Heart left ventricle (tissue), 13 donors: ENCODE measurements at regions not wholly inside any gene's neighbourhood (a gene's known extent, or its start where the extent isn't known, plus 50 kb on each side); places are given as distances from the start of the nearest gene placed in this dataset.

ENCODE experiments used
- POLR2A ChIP-seq, 2 donors: fragments of 450-650 bp; IDR thresholded peaks; one replicate each; pipeline ENCODE4 v1.6.1; 2017; ENCODE audit warnings: antibody characterized with exemption in 2 of 2, mild to moderate bottlenecking in 2 of 2, moderate library complexity in 2 of 2
- TF ChIP-seq, protein P1 (sequence below), 12 donors: fragments of 200-600 bp; sonication (generic) in 4 of 12; IDR thresholded peaks; one replicate each; pipeline versions ENCODE4 v1.5.0 to v1.8.0; 2018 to 2022; ENCODE audit warnings: antibody characterized with exemption in 12 of 12, mild to moderate bottlenecking in 5 of 12
- donor health status: ischemic (EF 13 %, LVEDD 7.1; RV severe dilation, severe dysfunction).
- donor health status: DM: no; HTN: yes; CAD: no.
- donor health status: DM: no; HTN: no; CAD: no.
- donor health status: ischemic (EF 25% LVEDD 6.9; RV normal size, moderate dysfunction).
- donor health status: ischemic (EF 25% LVEDD 5.7; RV mildly dilated, moderate dysfunction).
- donor health status: ischemic (EF 35%, LVEDD 5.7; RV mildly dilated, moderate dysfunction).
- donor health status: nonischemic (EF 11% LVEDD 7.7; RV severe dilation, severe dysfunction).
- donor health status: DM: yes; HTN: yes; CAD: no.
- donor health status: PGD.
- donor health status: ischemic (EF 29% LVEDD 5.4; RV normal size, mild dysfunction).
- donor health status: nonischemic (EF 23%, LVEDD 6.1; RV moderate dilation, normal function).

GRCh38 chr14:25508845-25509244 is 458.9 kb upstream of the STXBP6 start:
- no peak for TF ChIP-seq POLR2A (IDR thresholded peaks at IDR 0.05)
- TF ChIP-seq, protein P1, sequence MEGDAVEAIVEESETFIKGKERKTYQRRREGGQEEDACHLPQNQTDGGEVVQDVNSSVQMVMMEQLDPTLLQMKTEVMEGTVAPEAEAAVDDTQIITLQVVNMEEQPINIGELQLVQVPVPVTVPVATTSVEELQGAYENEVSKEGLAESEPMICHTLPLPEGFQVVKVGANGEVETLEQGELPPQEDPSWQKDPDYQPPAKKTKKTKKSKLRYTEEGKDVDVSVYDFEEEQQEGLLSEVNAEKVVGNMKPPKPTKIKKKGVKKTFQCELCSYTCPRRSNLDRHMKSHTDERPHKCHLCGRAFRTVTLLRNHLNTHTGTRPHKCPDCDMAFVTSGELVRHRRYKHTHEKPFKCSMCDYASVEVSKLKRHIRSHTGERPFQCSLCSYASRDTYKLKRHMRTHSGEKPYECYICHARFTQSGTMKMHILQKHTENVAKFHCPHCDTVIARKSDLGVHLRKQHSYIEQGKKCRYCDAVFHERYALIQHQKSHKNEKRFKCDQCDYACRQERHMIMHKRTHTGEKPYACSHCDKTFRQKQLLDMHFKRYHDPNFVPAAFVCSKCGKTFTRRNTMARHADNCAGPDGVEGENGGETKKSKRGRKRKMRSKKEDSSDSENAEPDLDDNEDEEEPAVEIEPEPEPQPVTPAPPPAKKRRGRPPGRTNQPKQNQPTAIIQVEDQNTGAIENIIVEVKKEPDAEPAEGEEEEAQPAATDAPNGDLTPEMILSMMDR (IDR thresholded peaks at IDR 0.05), result no peak
